H1 (cell line): ENCODE measurements at regions not wholly inside any gene's neighbourhood (a gene's known extent, or its start where the extent isn't known, plus 50 kb on each side); places are given as distances from the start of the nearest gene placed in this dataset.

Source experiments
- CTCF ChIA-PET: fragments of 300-600 bp; sonication (Branson Sonifier 250); formaldehyde crosslinking; loops from one replicate; lab custom pipeline; 2021; ENCODE audit not compliant: partially characterized antibody; lab: Charles Lee
- POLR2A ChIA-PET: fragments of 300-600 bp; sonication (Branson Sonifier 250); formaldehyde crosslinking; loops from one replicate; lab custom pipeline; 2021; ENCODE audit warnings: inconsistent platforms; ENCODE audit not compliant: partially characterized antibody; lab: Charles Lee
- DNase-seq, 2 experiments: peaks; one replicate each; pipeline versions ENCODE4 v3.0.0 to v3.0.0-alpha.2; 2010 to 2022; ENCODE audit warnings: low spot score in 2 of 2, low read depth in 1 of 2, mixed read lengths in 1 of 2
- FAIRE-seq: peaks from 2 replicates; lab custom pipeline; 2011; peaks lifted over from hg19 to GRCh38; lab: Jason Lieb, UNC
- H2AFZ ChIP-seq: 2 replicates; pipeline ENCODE4 v1.8.1; 2012; ENCODE audit warnings: low read length, inconsistent platforms
- H2AK5ac ChIP-seq: 2 replicates; pipeline ENCODE4 v1.6.1; 2013; ENCODE audit warnings: low read depth, low read length
- H2BK120ac ChIP-seq: replicated peaks from 2 replicates; pipeline ENCODE3; 2013; ENCODE audit warnings: low read depth, low read length, inconsistent platforms
- H2BK12ac ChIP-seq: 2 replicates; pipeline ENCODE4 v1.6.1; 2013; ENCODE audit warnings: low read depth, low read length
- H2BK15ac ChIP-seq: 2 replicates; pipeline ENCODE4 v1.6.1; 2013; ENCODE audit warnings: low read length
- H2BK20ac ChIP-seq: 2 replicates; pipeline ENCODE4 v1.6.1; 2013; ENCODE audit warnings: low read length
- H2BK5ac ChIP-seq: 2 replicates; pipeline ENCODE4 v1.6.1; 2013; ENCODE audit warnings: low read depth, low read length
- H3K14ac ChIP-seq: 2 replicates; pipeline ENCODE4 v1.6.1; 2013; ENCODE audit warnings: inconsistent platforms; ENCODE audit not compliant: insufficient read length
- H3K18ac ChIP-seq: 2 replicates; pipeline ENCODE4 v1.6.1; 2013; ENCODE audit warnings: low read length; ENCODE audit errors: extremely low read depth
- H3K23ac ChIP-seq: 2 replicates; pipeline ENCODE4 v1.6.1; 2013; ENCODE audit warnings: inconsistent platforms; ENCODE audit not compliant: insufficient read length
- H3K23me2 ChIP-seq: 2 replicates; pipeline ENCODE4 v1.6.1; 2013; ENCODE audit warnings: low read depth, low read length
- H3K27ac ChIP-seq: 2 replicates; pipeline ENCODE4 v1.6.1; 2011; ENCODE audit warnings: low read depth, low read length, inconsistent platforms
- H3K27me3 ChIP-seq, 4 experiments: replicated peaks in 1 of 4; 1 replicate in 1 of 4; 2 replicates in 3 of 4; pipeline versions ENCODE4 v1.6.1 to v1.8.1; 2011 to 2013; ENCODE audit warnings: low read length in 3 of 4, mild to moderate bottlenecking in 3 of 4, inconsistent platforms in 2 of 4, mixed read lengths in 2 of 4, moderate library complexity in 1 of 4; ENCODE audit not compliant: control insufficient read depth in 3 of 4, insufficient read depth in 3 of 4; ENCODE audit errors: extremely low read depth in 1 of 4
- H3K36me3 ChIP-seq, 4 experiments: 2 replicates each; pipeline versions ENCODE4 v1.6.1 to v1.8.1; 2011 to 2013; ENCODE audit warnings: mild to moderate bottlenecking in 4 of 4, low read length in 3 of 4, moderate library complexity in 2 of 4, control low read depth in 1 of 4, inconsistent platforms in 1 of 4; ENCODE audit not compliant: insufficient read depth in 4 of 4, control insufficient read depth in 2 of 4
- H3K4ac ChIP-seq: replicated peaks from 2 replicates; pipeline ENCODE3; 2013; ENCODE audit warnings: low read length, low read depth, mixed read lengths, inconsistent platforms; ENCODE audit not compliant: insufficient read length
- H3K4me1 ChIP-seq, 4 experiments: replicated peaks in 1 of 4; 1 replicate in 1 of 4; 2 replicates in 3 of 4; pipeline versions ENCODE4 v1.6.1 to v1.8.1; 2011 to 2013; ENCODE audit warnings: low read length in 3 of 4, inconsistent platforms in 2 of 4, mixed read lengths in 1 of 4; ENCODE audit not compliant: insufficient read depth in 4 of 4, control insufficient read depth in 3 of 4
- H3K4me2 ChIP-seq, 2 experiments: 2 replicates each; pipeline versions ENCODE4 v1.6.1 to v1.8.1; 2011 to 2013; ENCODE audit warnings: low read depth in 2 of 2, low read length in 2 of 2, control low read depth in 1 of 2, inconsistent platforms in 1 of 2, mild to moderate bottlenecking in 1 of 2; ENCODE audit not compliant: insufficient read depth in 1 of 2
- H3K4me3 ChIP-seq, 4 experiments: fragments of 200-600, 300-600 bp in 1 of 4; sonication (generic), shearing (Covaris generic), sonication (Bioruptor Twin) in 1 of 4; 2 replicates each; pipeline versions ENCODE4 v1.5.1 to v1.8.1; 2011 to 2016; ENCODE audit warnings: low read length in 4 of 4, low read depth in 3 of 4, control low read depth in 2 of 4, inconsistent platforms in 2 of 4, mild to moderate bottlenecking in 2 of 4, mixed read lengths in 1 of 4, moderate library complexity in 1 of 4; ENCODE audit not compliant: insufficient read depth in 2 of 4; ENCODE audit errors: extremely low read depth in 1 of 4
- H3K56ac ChIP-seq: replicated peaks from 2 replicates; pipeline ENCODE3; 2013; ENCODE audit warnings: low read depth, mild to moderate bottlenecking, mixed read lengths, low read length, inconsistent platforms; ENCODE audit not compliant: insufficient read length
- H3K79me1 ChIP-seq: 2 replicates; pipeline ENCODE4 v1.6.1; 2013; ENCODE audit warnings: low read depth, low read length, control low read depth
- H3K79me2 ChIP-seq, 2 experiments: 2 replicates each; pipeline versions ENCODE4 v1.6.1 to v1.8.1; 2012 to 2013; ENCODE audit warnings: low read length in 2 of 2, mild to moderate bottlenecking in 2 of 2, inconsistent platforms in 1 of 2; ENCODE audit not compliant: insufficient read depth in 2 of 2, control insufficient read depth in 1 of 2
- H3K9ac ChIP-seq, 4 experiments: replicated peaks in 1 of 4; 1 replicate in 1 of 4; 2 replicates in 3 of 4; pipeline versions ENCODE4 v1.6.1 to v1.8.1; 2011 to 2013; ENCODE audit warnings: low read depth in 3 of 4, low read length in 3 of 4, control low read depth in 2 of 4, mild to moderate bottlenecking in 2 of 4, moderate library complexity in 2 of 4, inconsistent platforms in 1 of 4; ENCODE audit errors: extremely low read depth in 1 of 4
- H3K9me3 ChIP-seq, 2 experiments: 2 replicates each; pipeline versions ENCODE4 v1.6.1 to v1.8.1; 2012 to 2013; ENCODE audit warnings: mild to moderate bottlenecking in 2 of 2, moderate library complexity in 2 of 2, control low read depth in 1 of 2, inconsistent platforms in 1 of 2, low read depth in 1 of 2, low read length in 1 of 2, mixed read lengths in 1 of 2; ENCODE audit not compliant: insufficient read depth in 2 of 2
- H4K20me1 ChIP-seq, 2 experiments: replicated peaks in 1 of 2; 2 replicates each; pipeline versions ENCODE3 to v1.8.1; 2011 to 2013; ENCODE audit warnings: inconsistent platforms in 2 of 2, low read length in 2 of 2, mild to moderate bottlenecking in 1 of 2; ENCODE audit not compliant: insufficient read depth in 2 of 2, control insufficient read depth in 1 of 2
- H4K5ac ChIP-seq: 2 replicates; pipeline ENCODE4 v1.6.1; 2013; ENCODE audit warnings: low read length, low read depth, mixed read lengths, inconsistent platforms; ENCODE audit not compliant: insufficient read length
- H4K8ac ChIP-seq: 2 replicates; pipeline ENCODE4 v1.8.0; 2013; ENCODE audit warnings: mild to moderate bottlenecking, moderate library complexity, low read length, inconsistent platforms; ENCODE audit not compliant: insufficient read depth; ENCODE audit errors: extremely low read depth
- H4K91ac ChIP-seq: replicated peaks from 2 replicates; pipeline ENCODE3; 2013; ENCODE audit warnings: low read length, mixed read lengths, inconsistent platforms; ENCODE audit not compliant: insufficient read length
- BACH1 ChIP-seq: IDR thresholded peaks from 2 replicates; pipeline ENCODE4 v1.6.1; 2012; ENCODE audit warnings: low read length, improper control_type of control experiment
- E2F6 ChIP-seq: IDR thresholded peaks from 2 replicates; pipeline ENCODE4 v1.6.1; 2012; ENCODE audit warnings: inconsistent platforms
- TAF1 ChIP-seq: IDR thresholded peaks from 2 replicates; pipeline ENCODE4 v1.6.1; 2011; ENCODE audit warnings: mild to moderate bottlenecking, low read depth, low read length
- WGBS, 2 experiments: shearing (Covaris generic) in 1 of 2; methylation state at CpG; one replicate each; pipeline versions ENCODE4 v1.1.6 to v1.1.7; 2013 to 2015; ENCODE audit warnings: low lambda C conversion rate in 2 of 2, mixed read lengths in 2 of 2, inconsistent platforms in 1 of 2, low coverage in 1 of 2, missing lambda C conversion rate in 1 of 2; ENCODE audit not compliant: insufficient replicate concordance in 2 of 2, insufficient coverage in 1 of 2, insufficient read length in 1 of 2; ENCODE audit errors: extremely low coverage in 1 of 2, missing lambda C conversion rate in 1 of 2; 5-methylcytosine and 5-hydroxymethylcytosine counted together

GRCh38 chr10:120961795-120962755 lies 110.9 kb downstream of the WDR11 start:
- Histone ChIP-seq H3K4me2 (no peak overlapping the region), H2BK15ac (peak overlapping the region; percentile 81; the same call in 1 of the 2 replicates), H4K8ac (no peak overlapping the region), H3K14ac (no peak overlapping the region), H3K4ac (no peak overlapping the region), H3K9ac (no peak overlapping the region), H2BK12ac (0 out of 2 replicates have a peak overlapping the region, but pooled peaks have one; percentile 9), H3K27me3 (no peaks in the 10 kb centered on the region; a peak in 1 of 7 replicates), H2BK5ac (no peak overlapping the region), H2BK120ac (no peak overlapping the region), H2AK5ac (no peak overlapping the region), H3K27ac (no peak overlapping the region), H3K36me3 (no peaks in the 10 kb centered on the region), H3K23ac (no peak overlapping the region), H3K9me3 (no peaks in the 10 kb centered on the region), H3K4me3 (no peak overlapping the region), H3K4me1 (peaks cover 6 to 13% (median 8%) of the 10 kb centered on the region in 4 experiments; a peak in 6 of 7 replicates), H3K79me1 (no peaks in the 10 kb centered on the region), H2BK20ac (no peak overlapping the region), H3K79me2 (no peaks in the 10 kb centered on the region), H2AFZ (peak overlapping the region; percentile 71; the same call in 1 of the 2 replicates), H3K18ac (no peak overlapping the region), H3K23me2 (no peaks in the 10 kb centered on the region), H3K56ac (no peak overlapping the region), H4K91ac (no peak overlapping the region), H4K5ac (no peak overlapping the region), H4K20me1 (no peaks in the 10 kb centered on the region)
- FAIRE-seq = no peak
- TF ChIP-seq BACH1 = no peak
- TF ChIP-seq E2F6 = no peak
- TF ChIP-seq TAF1 = no peak
- POLR2A ChIA-PET = no interaction called here
- no peak for DNase-seq
- CTCF ChIA-PET = interaction anchor here (0.6 to 3.7 kb wide), 9 partner anchors 10 to 943 kb away, joined by 3 to 16 read pairs (median 6); no protein-coding TSS in a partner anchor
- WGBS, 2 experiments = 92% methylated on average over 17 of the region's 17 CpGs; no CpG with 5 or more reads in 1 of the 2 experiments
